ENCODE measurements at regions not wholly inside any gene's neighbourhood (a gene's known extent, or its start where the extent isn't known, plus 50 kb on each side); places are given as distances from the start of the nearest gene placed in this dataset.

GRCh38 chr9:73037613-73038012 lies 84.8 kb upstream of the ALDH1A1 start:
- no peak for TF ChIP-seq CTCF (IDR thresholded peaks at IDR 0.05; ENCODE audit: insufficient read depth in 1 of 2, low read depth in 1 of 2, low read length in 1 of 2, severe bottlenecking in 1 of 2, unreplicated experiment in 1 of 2)
- H3K4me1 Mint-ChIP-seq (ENCODE audit: low read depth, unreplicated experiment): peaks cover 6% of the 10 kb centered on the region
- no peaks in the 10 kb centered on the region for H3K9me3 ChIP-seq
- intact Hi-C loops (cut with micrococcal nuclease; ENCODE audit: unreplicated experiment): no loop called here
- BruUV-seq (replicated peaks): no TSS peak
- no peak for DNase-seq
- H3K27me3 ChIP-seq (replicated peaks; ENCODE audit: control insufficient read depth, insufficient read depth, low read length): no peaks in the 10 kb centered on the region
- no peaks in the 10 kb centered on the region for H3K36me3 Mint-ChIP-seq (ENCODE audit: insufficient read depth, unreplicated experiment)
- H3K27ac Mint-ChIP-seq (ENCODE audit: unreplicated experiment): no peak overlapping the region
- ChIA-PET CTCF (no interaction called here), POLR2A (no interaction called here)
- no peak overlapping the region for H3K4me3 ChIP-seq (ENCODE audit: low read depth, low read length)
- no peaks in the 10 kb centered on the region for H3K36me3 ChIP-seq (ENCODE audit: control insufficient read depth, insufficient read depth, low read length)
- H3K4me1 ChIP-seq: no peaks in the 10 kb centered on the region
- H3K9me3 Mint-ChIP-seq (ENCODE audit: unreplicated experiment): no peaks in the 10 kb centered on the region
- no peak overlapping the region for H3K4me3 Mint-ChIP-seq (ENCODE audit: unreplicated experiment)
- H3K27me3 Mint-ChIP-seq (ENCODE audit: insufficient read depth, unreplicated experiment): no peaks in the 10 kb centered on the region

- BruUV-seq (replicated peaks): no TSS peak
- Mint-ChIP-seq H3K36me3 (ENCODE audit: insufficient read depth, unreplicated experiment) (no peaks in the 10 kb centered on the region), H3K4me1 (ENCODE audit: low read depth, unreplicated experiment) (peaks cover 6% of the 10 kb centered on the region), H3K4me3 (ENCODE audit: unreplicated experiment) (no peak overlapping the region), H3K27ac (ENCODE audit: unreplicated experiment) (no peak overlapping the region), H3K9me3 (ENCODE audit: unreplicated experiment) (no peaks in the 10 kb centered on the region), H3K27me3 (ENCODE audit: insufficient read depth, unreplicated experiment) (no peaks in the 10 kb centered on the region)
- intact Hi-C loops (cut with micrococcal nuclease; ENCODE audit: unreplicated experiment): no loop called here
- POLR2A ChIA-PET: no interaction called here
- H3K4me3 ChIP-seq (ENCODE audit: low read depth, low read length): no peak overlapping the region
- no peaks in the 10 kb centered on the region for H3K9me3 ChIP-seq
- no peaks in the 10 kb centered on the region for H3K36me3 ChIP-seq (ENCODE audit: control insufficient read depth, insufficient read depth, low read length)
- no peaks in the 10 kb centered on the region for H3K27me3 ChIP-seq (replicated peaks; ENCODE audit: control insufficient read depth, insufficient read depth, low read length)
- DNase-seq: no peak
- TF ChIP-seq CTCF (IDR thresholded peaks at IDR 0.05; ENCODE audit: insufficient read depth in 1 of 2, low read depth in 1 of 2, low read length in 1 of 2, severe bottlenecking in 1 of 2, unreplicated experiment in 1 of 2): no peak
- H3K4me1 ChIP-seq: no peaks in the 10 kb centered on the region
- CTCF ChIA-PET: no interaction called here
These were observed 82.1 kb upstream of the ALDH1A1 start for GRCh38 chr9:73034962-73035361.

GRCh38 chr9:73031350-73031749 lies 78.5 kb upstream of the ALDH1A1 start:
- H3K4me3 ChIP-seq (ENCODE audit: low read depth, low read length): no peak overlapping the region
- H3K27me3 ChIP-seq (replicated peaks; ENCODE audit: control insufficient read depth, insufficient read depth, low read length): no peaks in the 10 kb centered on the region
- H3K4me1 Mint-ChIP-seq (ENCODE audit: low read depth, unreplicated experiment): no peaks in the 10 kb centered on the region
- no peaks in the 10 kb centered on the region for H3K9me3 Mint-ChIP-seq (ENCODE audit: unreplicated experiment)
- no peaks in the 10 kb centered on the region for H3K27me3 Mint-ChIP-seq (ENCODE audit: insufficient read depth, unreplicated experiment)
- no peaks in the 10 kb centered on the region for H3K36me3 ChIP-seq (ENCODE audit: control insufficient read depth, insufficient read depth, low read length)
- intact Hi-C loops (cut with micrococcal nuclease; ENCODE audit: unreplicated experiment): no loop called here
- no peaks in the 10 kb centered on the region for H3K36me3 Mint-ChIP-seq (ENCODE audit: insufficient read depth, unreplicated experiment)
- CTCF ChIA-PET: no interaction called here
- H3K4me3 Mint-ChIP-seq (ENCODE audit: unreplicated experiment): no peak overlapping the region
- no peaks in the 10 kb centered on the region for H3K9me3 ChIP-seq
- no peak for TF ChIP-seq CTCF (IDR thresholded peaks at IDR 0.05; ENCODE audit: insufficient read depth in 1 of 2, low read depth in 1 of 2, low read length in 1 of 2, severe bottlenecking in 1 of 2, unreplicated experiment in 1 of 2)
- no peak overlapping the region for H3K27ac Mint-ChIP-seq (ENCODE audit: unreplicated experiment)
- POLR2A ChIA-PET: no interaction called here
- BruUV-seq (replicated peaks): no TSS peak
- no peak for DNase-seq
- no peaks in the 10 kb centered on the region for H3K4me1 ChIP-seq

All from Caco-2 (cell line).